HG03196 (cell line): ENCODE measurements at regions not wholly inside any gene's neighbourhood (a gene's known extent, or its start where the extent isn't known, plus 50 kb on each side); places are given as distances from the start of the nearest gene placed in this dataset.

Experiments used
- ATAC-seq: cut with Tn5 transposase; IDR thresholded peaks from one replicate; pipeline ENCODE4 v1.9.1; 2021; ENCODE audit not compliant: unreplicated experiment

DNA sequence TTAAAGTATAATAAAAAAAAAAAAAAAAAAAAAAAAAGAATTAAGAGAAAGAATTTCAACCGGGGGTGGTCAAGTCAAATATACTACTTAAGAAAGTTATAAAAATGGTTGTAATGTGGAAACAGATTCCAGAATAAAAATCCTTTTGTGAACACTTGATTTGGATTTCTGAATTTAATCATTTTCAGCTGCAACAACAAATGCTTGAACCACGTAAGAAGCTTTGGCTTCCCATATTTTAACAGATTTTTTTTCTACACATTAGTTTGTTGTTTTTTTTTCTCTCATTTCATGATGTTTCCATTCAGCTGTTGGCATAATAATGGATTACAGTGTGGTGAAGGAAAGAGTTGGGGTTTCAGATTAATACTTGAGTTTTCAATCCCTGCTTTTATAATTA lies 137.3 kb upstream of the AGR3 start:
- ATAC-seq = no peak

DNA sequence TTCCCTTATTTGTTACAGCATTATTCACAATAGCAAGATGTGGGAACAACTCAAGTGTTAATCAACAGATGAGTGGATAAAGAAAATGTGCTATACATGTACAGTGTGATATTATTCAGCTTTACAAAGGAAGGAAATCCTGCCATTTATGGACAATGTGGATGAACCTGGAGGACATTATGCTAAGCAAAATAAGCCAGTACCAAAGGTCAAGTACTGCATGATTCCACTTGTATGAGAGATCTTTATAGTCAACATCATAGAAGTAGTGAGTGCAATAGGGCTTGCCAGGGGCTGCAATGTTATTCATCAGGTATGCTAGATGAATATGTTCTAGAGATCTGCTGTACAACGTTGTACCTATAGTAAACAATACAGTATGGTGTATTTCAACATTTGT lies 138.5 kb upstream of the AGR3 start:
- ATAC-seq = no peak

DNA sequence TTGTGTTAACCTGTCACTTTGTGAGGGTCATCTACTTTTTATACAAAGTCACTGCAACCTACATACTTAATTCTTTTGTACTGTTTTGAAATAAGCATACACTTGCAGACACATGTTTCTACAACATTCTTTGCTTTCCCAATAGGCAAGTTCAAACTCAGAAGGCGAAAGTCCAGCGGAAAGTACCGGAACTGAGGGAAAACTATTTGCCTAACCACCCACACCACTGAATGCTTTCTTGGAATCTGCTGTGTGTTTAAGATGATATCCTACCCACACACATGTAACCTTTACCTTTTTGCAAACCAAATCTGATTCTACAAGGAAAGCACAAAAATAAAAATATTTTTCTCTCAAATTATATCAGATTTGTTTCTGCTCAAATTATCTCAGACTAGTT lies 139.4 kb upstream of the AGR3 start:
- ATAC-seq = no peak

GRCh38 chr7:17022920-17023319 lies 141.1 kb upstream of the AGR3 start:
- no peak for ATAC-seq

- ATAC-seq = no peak
These were observed 144.5 kb upstream of the AGR3 start for GRCh38 chr7:17026269-17026668.

GRCh38 chr7:17027143-17027788 lies 145.5 kb upstream of the AGR3 start:
- ATAC-seq = no peak

GRCh38 chr7:17027789-17028152 lies 146.0 kb upstream of the AGR3 start:
- no peak for ATAC-seq

DNA sequence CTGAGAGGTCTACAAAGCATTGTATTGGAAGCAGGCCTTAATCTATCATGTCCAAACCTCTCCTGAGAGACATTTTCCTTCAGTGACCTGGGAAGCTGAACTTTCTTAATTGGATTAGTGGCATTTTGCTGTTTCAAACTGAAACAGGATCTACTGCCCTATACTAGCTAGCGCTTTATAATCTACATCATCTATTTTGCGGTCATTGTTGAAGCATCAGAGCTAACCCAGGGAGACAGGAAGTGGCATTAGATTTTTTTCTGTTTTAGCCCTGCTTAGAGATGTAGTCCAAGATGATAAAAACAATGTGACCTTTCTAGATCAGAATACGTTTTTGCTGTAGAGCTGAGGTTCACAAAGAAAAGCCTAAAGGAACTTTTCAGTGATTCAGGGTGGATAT lies 147.4 kb upstream of the AGR3 start:
- ATAC-seq = no peak

DNA sequence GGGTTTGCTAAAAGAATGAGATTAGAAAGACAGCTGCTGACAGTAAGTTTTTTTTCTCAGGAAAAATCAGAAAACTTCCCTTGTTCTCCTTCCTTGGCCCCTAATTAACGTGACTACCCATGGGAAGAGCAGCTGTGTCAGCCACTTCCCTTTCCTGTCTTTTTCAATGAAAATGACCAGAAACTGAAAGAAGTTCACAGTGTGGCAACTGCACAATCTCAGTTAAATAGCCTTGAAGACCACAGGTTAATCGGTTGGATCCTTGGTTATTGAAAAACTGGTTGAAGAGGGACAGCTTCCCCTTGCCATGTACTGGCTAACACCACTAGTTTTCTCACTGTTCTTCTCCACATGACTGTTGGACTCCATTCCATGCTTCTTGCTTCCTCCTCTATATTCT lies 148.8 kb upstream of the AGR3 start:
- no peak for ATAC-seq

- no peak for ATAC-seq
These were observed 150.2 kb upstream of the AGR3 start for GRCh38 chr7:17031906-17032551.

- ATAC-seq = no peak
These were observed 151.5 kb upstream of the AGR3 start for GRCh38 chr7:17033245-17033644.

GRCh38 chr7:17036584-17036983 lies 154.8 kb upstream of the AGR3 start:
- no peak for ATAC-seq

DNA sequence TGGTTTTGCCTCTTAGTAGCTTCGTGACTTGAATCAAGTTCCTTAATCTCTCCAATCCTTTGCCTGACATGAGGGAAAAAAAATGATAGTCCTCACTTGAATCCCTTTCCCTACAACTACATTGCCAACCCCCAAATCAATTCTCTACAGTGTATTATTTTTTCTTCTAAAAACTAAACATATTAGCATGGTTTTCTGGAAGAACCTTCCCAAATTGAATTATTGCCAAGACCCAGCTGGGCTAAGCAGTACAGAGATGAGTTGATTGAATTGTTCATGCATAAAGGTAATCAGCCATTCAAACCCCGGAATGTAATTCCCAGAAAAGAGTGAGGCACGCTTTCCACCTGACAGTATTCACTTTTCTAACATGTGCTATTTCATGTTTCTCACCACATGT lies 155.6 kb upstream of the AGR3 start:
- ATAC-seq = no peak

DNA sequence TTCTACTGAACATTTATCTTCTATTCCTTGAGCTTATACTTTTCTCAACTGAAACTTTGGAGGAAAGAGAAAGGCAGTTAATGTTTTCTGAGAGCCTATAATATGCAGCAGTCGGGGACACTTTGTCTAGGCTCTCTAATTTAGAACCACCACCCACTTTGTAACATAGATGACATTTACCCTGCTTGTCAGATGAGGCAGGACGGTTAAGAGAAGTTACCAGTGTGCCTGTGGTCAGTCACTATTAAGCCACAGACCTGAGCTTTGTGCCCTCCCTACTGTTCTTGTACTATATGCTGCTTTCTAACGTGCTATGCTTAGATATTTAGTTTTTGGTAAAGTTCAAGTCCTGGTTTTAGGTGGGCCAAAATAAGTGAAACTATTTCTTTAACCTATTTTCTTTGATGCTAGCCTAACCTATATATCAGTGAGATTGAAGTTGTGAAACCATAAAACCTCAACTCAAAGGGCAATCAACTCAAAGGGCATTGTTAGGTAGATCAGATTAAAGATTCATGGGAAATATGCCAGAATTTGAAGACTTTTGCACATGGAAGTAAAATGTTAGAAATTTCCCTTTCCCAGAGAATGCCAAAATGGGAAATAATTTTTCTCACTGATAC lies 156.5 kb upstream of the AGR3 start:
- ATAC-seq = no peak

- no peak for ATAC-seq
These were observed 157.0 kb upstream of the AGR3 start for GRCh38 chr7:17038783-17039170.

DNA sequence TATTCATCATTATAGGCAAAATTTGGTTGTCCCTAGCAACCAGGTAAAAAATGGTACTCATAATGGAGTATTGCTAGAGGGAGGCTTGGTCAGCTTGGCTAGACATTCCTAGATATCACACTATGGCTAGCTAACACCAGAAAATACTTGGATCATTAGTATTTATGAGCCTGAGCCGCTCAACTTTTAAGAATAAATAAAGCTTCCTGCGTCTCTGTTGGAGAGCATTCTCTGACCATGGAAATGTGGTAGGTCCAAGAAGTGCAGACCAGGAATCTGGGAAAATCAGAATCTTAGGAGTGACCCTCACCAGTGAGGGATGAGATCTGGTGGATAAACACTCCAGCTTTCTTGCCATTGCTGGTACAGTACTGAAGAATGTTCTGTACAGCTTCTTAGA lies 157.6 kb upstream of the AGR3 start:
- ATAC-seq = no peak

- ATAC-seq = no peak
These were observed 158.9 kb upstream of the AGR3 start for GRCh38 chr7:17040716-17041115.

DNA sequence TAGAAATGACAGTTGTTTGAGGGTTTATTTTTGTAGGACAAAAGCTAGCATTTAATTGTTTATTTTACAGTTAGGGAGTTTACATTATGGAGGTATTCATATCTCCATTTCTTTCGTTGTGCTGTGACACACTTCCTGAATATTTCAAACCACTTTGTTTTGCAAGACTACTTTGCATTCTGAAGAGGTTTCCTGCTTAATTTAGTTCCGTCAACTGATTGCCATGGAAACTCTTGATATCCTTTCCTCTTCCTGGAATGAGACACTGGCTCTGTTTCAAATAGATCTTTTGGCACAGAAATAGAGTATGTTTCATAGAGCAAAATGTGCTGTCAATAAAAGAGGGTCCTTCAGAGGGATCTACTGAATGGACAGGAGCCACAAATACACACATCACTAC lies 159.5 kb upstream of the AGR3 start:
- ATAC-seq = no peak

DNA sequence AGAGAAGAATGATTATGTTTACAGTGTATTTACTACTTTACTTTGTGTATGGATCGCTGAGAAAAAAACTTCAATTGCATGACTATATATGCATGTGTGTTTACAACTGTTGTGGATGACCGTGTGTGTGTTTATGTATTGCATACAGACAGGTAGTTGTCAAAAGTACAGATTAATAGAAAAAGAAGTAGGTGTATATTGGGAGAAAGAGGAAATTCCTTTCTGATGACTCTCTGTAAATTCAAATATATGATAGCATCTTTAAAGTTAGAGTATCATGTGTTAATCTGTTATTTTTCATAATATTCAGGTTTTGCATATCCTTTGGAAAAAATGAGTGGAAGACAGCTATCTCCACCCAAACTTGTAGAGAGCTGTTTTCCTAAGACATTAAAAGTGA lies 160.4 kb upstream of the AGR3 start:
- no peak for ATAC-seq

- no peak for ATAC-seq
These were observed 161.5 kb upstream of the AGR3 start for GRCh38 chr7:17043012-17043877.

GRCh38 chr7:17044396-17044795 lies 162.6 kb upstream of the AGR3 start:
- ATAC-seq = no peak

GRCh38 chr7:17044861-17045260 lies 163.1 kb upstream of the AGR3 start:
- no peak for ATAC-seq
